Colonic mucosa (tissue), 4 donors: ENCODE measurements at regions not wholly inside any gene's neighbourhood (a gene's known extent, or its start where the extent isn't known, plus 50 kb on each side); places are given as distances from the start of the nearest gene placed in this dataset.

Experiments
- DNase-seq: peaks from one replicate; pipeline ENCODE4 v3.0.0-alpha.2; 2020
- H3K27ac ChIP-seq: fragments of 200-600 bp; one replicate; pipeline ENCODE4 v1.8.0; 2021
- H3K27me3 ChIP-seq: fragments of 200-600 bp; one replicate; pipeline ENCODE4 v1.8.0; 2021
- H3K36me3 ChIP-seq: fragments of 200-600 bp; one replicate; pipeline ENCODE4 v1.8.0; 2021
- H3K4me1 ChIP-seq: fragments of 200-600 bp; one replicate; pipeline ENCODE4 v1.8.0; 2021; ENCODE audit warnings: mild to moderate bottlenecking
- H3K4me3 ChIP-seq: fragments of 200-600 bp; one replicate; pipeline ENCODE4 v1.8.0; 2021
- H3K9ac ChIP-seq, 2 donors: one replicate each; pipeline ENCODE4 v1.7.0; 2013; ENCODE audit warnings: control low read depth in 2 of 2, low read depth in 2 of 2, low read length in 2 of 2
- H3K9me3 ChIP-seq: fragments of 200-600 bp; one replicate; pipeline ENCODE4 v1.8.0; 2021
- CTCF ChIP-seq: fragments of 200-600 bp; IDR thresholded peaks from one replicate; pipeline ENCODE4 v1.8.0; 2022; ENCODE audit warnings: antibody characterized with exemption, mild to moderate bottlenecking
- intact Hi-C: fragments of 100-400 bp; cut with DNase I; formaldehyde crosslinking; loops from one replicate; pipeline ENCODE4 v1.14.1; 2022
- donor health status: healthy.
- donor health status: DM: no; HTN: no; CAD: no.
- donor health status: DM: no; HTN: no; CAD: no.

GRCh38 chr2:220959391-220959802, 612.7 kb downstream of the EPHA4 start:
- Histone ChIP-seq H3K9ac (no peak overlapping the region), H3K36me3 (no peaks in the 10 kb centered on the region), H3K27ac (no peak overlapping the region), H3K4me1 (no peaks in the 10 kb centered on the region), H3K4me3 (no peak overlapping the region), H3K9me3 (no peaks in the 10 kb centered on the region), H3K27me3 (no peaks in the 10 kb centered on the region)
- no peak for DNase-seq
- intact Hi-C loops = no loop called here
- no peak for TF ChIP-seq CTCF

DNA sequence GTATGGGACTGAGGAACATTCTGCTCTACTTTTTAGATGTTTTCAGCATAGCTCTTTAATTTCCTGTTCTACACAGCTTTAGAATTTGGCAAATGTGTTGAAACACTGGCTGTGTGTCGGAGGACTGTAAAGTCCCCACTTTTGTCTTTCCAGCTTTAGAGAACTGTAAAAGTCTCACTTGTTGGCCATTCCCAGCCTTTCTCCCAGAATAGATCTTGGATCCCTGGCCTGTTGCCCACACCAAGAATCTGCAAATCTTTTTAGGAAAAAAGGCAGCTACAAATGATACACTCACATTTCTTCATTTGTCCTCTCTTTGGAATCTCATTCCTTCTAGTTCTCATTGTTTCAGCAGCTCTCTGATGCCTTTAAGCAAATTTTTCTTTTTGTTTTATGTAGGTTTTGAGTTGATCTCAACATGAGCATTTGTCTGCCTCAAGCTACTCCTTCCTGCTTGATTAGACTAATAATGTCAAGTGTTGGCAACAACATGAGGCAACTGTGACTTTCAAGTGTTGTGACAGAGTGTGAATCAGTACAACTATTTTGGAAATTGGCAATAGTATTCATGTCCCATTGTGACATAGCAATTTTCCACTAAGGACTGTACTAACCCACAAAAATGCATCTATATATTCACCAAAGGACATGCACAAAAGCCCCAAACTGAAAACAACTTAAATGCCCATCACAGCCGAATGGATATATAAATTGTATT, 610.8 kb downstream of the EPHA4 start:
- no peak for TF ChIP-seq CTCF
- DNase-seq = no peak
- Histone ChIP-seq H3K4me3 (no peak overlapping the region), H3K27me3 (no peaks in the 10 kb centered on the region), H3K9ac (no peak overlapping the region), H3K9me3 (no peaks in the 10 kb centered on the region), H3K36me3 (no peaks in the 10 kb centered on the region), H3K27ac (no peak overlapping the region), H3K4me1 (no peaks in the 10 kb centered on the region)
- intact Hi-C loops = no loop called here

DNA sequence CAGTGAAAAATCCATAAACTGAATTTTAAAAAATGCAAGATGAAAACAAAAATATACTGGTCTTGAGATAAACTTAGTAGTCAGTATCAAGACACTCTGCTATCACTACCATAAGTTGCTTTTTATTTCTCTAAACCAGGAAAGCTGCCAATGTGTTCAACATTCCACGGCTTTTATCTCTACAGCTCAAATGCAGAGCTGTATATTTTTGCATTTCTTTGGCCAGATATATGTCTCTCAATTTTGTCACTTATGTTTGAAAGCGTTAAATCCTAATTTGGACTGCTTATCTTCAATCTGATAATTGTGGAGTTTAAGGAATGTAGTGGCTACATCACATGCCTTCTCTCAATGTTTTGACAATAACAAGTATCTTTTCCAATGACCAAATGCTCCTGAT, 609.5 kb downstream of the EPHA4 start:
- H3K27ac ChIP-seq = no peak overlapping the region
- no peak for TF ChIP-seq CTCF
- no peaks in the 10 kb centered on the region for H3K27me3 ChIP-seq
- H3K4me1 ChIP-seq = no peaks in the 10 kb centered on the region
- no peak overlapping the region for H3K9ac ChIP-seq
- no peaks in the 10 kb centered on the region for H3K36me3 ChIP-seq
- no peak overlapping the region for H3K4me3 ChIP-seq
- no peak for DNase-seq
- no peaks in the 10 kb centered on the region for H3K9me3 ChIP-seq
- intact Hi-C loops = no loop called here

- no peaks in the 10 kb centered on the region for H3K4me1 ChIP-seq
- no peak for TF ChIP-seq CTCF
- H3K27me3 ChIP-seq = no peaks in the 10 kb centered on the region
- DNase-seq = no peak
- H3K9ac ChIP-seq = no peak overlapping the region
- no peaks in the 10 kb centered on the region for H3K9me3 ChIP-seq
- no peak overlapping the region for H3K27ac ChIP-seq
- intact Hi-C loops = no loop called here
- no peaks in the 10 kb centered on the region for H3K36me3 ChIP-seq
- no peak overlapping the region for H3K4me3 ChIP-seq
Observed at GRCh38 chr2:220963076-220963475, 609.0 kb downstream of the EPHA4 start.

- Histone ChIP-seq H3K27ac (no peak overlapping the region), H3K4me3 (no peak overlapping the region), H3K9me3 (no peaks in the 10 kb centered on the region), H3K36me3 (no peaks in the 10 kb centered on the region), H3K4me1 (no peaks in the 10 kb centered on the region), H3K27me3 (no peaks in the 10 kb centered on the region), H3K9ac (no peak overlapping the region)
- no peak for DNase-seq
- TF ChIP-seq CTCF = no peak
- intact Hi-C loops = no loop called here
Observed at GRCh38 chr2:220963930-220964329, 608.2 kb downstream of the EPHA4 start.
